Activated T-cell treated with anti-CD3 and anti-CD28 coated beads, Interleukin-2, amount 50 U/mL, for 1 hour (primary cell): ENCODE measurements at regions not wholly inside any gene's neighbourhood (a gene's known extent, or its start where the extent isn't known, plus 50 kb on each side); places are given as distances from the start of the nearest gene placed in this dataset.

Source experiments
- DNase-seq: peaks from one replicate; pipeline ENCODE4 v3.0.0-alpha.2; 2020

DNA sequence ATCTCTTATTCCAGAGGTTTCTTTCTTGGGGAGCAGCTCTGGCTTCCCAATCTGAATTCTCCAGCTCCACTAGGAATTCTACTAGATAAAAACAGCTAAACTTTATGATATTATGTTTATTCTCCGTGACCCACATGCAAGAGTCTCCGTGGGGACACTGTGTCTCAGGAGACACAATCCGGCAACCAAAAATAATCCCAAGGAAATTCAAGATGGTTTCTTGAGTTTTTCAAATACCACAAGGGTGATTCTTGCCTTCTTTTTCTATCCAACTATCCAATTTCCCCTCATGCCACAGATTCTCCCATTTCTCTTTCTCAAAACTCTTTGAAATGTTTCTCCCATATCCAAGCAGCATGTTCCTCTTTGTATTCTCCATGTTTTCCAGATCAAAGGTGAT is 103.1 kb downstream of the FAS start:
- no peak for DNase-seq

GRCh38 chr10:89092981-89093380 is 102.4 kb downstream of the FAS start:
- DNase-seq = no peak

- no peak for DNase-seq
These were observed 101.8 kb downstream of the FAS start for GRCh38 chr10:89092439-89092838.

- no peak for DNase-seq
These were observed 100.9 kb downstream of the FAS start for GRCh38 chr10:89091496-89091895.

DNA sequence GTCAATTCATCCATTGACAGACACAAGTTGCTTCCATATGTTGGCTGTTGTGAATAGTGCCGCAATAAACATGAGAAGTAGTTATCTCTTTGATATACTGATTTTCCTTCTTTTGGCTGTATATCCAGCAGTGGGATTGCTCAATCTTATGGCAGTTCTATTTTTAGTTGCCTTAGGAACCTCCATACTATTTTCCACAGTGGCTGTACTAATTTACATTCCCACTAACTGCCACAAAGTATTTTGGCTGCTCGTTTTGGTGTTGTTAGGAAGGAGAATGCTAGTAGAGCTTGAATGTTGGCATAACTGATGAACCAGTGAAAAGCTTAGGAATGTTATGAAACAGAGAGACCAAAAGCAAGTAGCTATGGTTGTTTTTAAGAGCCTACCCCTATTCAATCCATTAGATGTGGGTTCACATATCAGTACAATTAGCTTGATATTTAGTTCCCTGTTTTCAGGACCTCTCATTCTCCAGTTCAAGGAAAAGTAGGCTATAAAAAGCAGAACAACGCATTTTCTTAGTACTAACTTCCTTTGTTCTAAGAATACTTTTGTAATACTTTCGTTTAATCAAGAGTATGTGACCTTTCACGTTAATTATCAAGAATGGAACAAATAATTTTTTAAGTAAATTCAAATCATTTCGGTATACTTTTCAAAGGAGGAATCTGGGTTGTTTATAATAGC is 100.3 kb downstream of the FAS start:
- no peak for DNase-seq

DNA sequence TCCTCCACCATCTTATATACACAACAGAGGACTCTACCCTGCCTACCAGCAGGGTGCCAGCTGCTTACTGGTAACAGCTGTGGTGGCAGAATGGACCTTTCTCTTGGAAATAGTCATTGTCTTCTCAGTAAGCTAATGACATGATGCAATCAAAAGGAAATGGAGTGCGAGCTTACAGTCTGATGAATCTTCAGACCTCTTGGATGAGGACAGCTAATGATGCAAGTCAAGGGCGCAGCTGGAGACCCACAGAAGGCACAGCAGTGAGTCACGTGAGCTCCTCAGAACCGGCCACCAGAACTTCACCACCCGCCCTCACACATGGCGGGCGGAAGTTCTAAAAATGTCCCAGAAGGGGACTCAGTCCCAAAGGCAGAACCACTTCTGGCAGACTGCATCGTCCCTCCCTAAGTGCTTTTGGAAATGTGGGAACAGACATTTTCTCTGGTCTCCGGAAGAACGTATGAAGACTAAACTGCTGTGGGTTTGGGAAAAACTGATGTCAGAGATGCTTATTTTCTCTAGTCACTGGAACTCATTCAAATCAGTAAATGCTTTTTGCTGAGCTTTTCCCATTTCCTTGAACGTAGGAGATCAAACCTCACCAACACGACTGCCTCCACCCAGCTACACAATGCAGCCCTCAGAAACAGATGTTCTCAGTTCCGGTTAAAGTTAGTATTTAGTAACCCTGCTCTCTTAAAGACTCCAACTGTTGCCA is 96.4 kb downstream of the FAS start:
- peak; percentile 18 for DNase-seq

GRCh38 chr10:89085153-89085552 is 94.6 kb downstream of the FAS start:
- DNase-seq = no peak

- no peak for DNase-seq
These were observed 91.5 kb downstream of the FAS start for GRCh38 chr10:89082086-89082485.

- no peak for DNase-seq
These were observed 90.1 kb downstream of the FAS start for GRCh38 chr10:89080660-89081059.

GRCh38 chr10:89079961-89080360 is 89.4 kb downstream of the FAS start:
- no peak for DNase-seq

GRCh38 chr10:89078724-89079672 is 88.4 kb downstream of the FAS start:
- DNase-seq = no peak

GRCh38 chr10:89076120-89076519 is 85.5 kb downstream of the FAS start:
- DNase-seq = no peak

GRCh38 chr10:89075631-89076030 is 85.0 kb downstream of the FAS start:
- DNase-seq = no peak

- no peak for DNase-seq
These were observed 83.5 kb downstream of the FAS start for GRCh38 chr10:89074120-89074519.

DNA sequence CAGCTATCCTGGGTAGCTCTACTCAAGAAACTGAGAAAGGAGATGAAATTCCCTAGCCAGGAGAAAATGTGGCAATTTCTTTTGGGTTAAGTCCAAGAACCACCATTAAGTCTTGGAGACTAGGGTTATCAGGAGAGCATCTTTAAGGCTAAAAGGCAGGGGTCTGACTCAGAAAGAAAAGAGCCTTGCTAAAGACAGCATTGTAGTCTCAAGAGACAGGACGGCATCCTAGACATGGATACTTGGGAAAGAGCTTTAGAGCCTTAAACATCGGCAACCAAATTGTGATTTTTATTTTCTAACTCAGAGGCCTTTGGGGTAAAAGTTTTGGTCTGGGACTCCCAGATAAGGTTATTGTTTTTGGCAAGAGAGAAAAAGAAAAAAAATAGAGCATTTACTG is 83.1 kb downstream of the FAS start:
- no peak for DNase-seq

GRCh38 chr10:89069589-89069988 is 79.0 kb downstream of the FAS start:
- DNase-seq = no peak
